ENCODE measurements at regions not wholly inside any gene's neighbourhood (a gene's known extent, or its start where the extent isn't known, plus 50 kb on each side); places are given as distances from the start of the nearest gene placed in this dataset.
"Not testable (repeated sequence)": the region's sequence is repeated elsewhere in the genome, so short reads cannot be mapped to it uniquely, and the experiment has no call there.

GRCh38 chr11:49352868-49353267 is 144.5 kb upstream of the FOLH1 start:
- not testable (repeated sequence) for TF ChIP-seq EZH2 (IDR thresholded peaks at IDR 0.05; ENCODE audit: low read depth, low read length, severe bottlenecking); KDM4A (IDR thresholded peaks at IDR 0.05; ENCODE audit: low read depth, low read length, severe bottlenecking); CTCF (IDR thresholded peaks at IDR 0.05; ENCODE audit: control extremely low read depth in 1 of 3, insufficient read depth in 1 of 3, low read depth in 1 of 3, low read length in 3 of 3); POLR2A (IDR thresholded peaks at IDR 0.05; ENCODE audit: control extremely low read depth in 1 of 2, low read depth in 2 of 2, low read length in 2 of 2); TAF1 (IDR thresholded peaks at IDR 0.05; ENCODE audit: low read depth, low read length); CBX5 (IDR thresholded peaks at IDR 0.05; ENCODE audit: low read depth, low read length)

All from H1 (cell line).